ENCODE measurements at regions not wholly inside any gene's neighbourhood (a gene's known extent, or its start where the extent isn't known, plus 50 kb on each side); places are given as distances from the start of the nearest gene placed in this dataset.

DNA sequence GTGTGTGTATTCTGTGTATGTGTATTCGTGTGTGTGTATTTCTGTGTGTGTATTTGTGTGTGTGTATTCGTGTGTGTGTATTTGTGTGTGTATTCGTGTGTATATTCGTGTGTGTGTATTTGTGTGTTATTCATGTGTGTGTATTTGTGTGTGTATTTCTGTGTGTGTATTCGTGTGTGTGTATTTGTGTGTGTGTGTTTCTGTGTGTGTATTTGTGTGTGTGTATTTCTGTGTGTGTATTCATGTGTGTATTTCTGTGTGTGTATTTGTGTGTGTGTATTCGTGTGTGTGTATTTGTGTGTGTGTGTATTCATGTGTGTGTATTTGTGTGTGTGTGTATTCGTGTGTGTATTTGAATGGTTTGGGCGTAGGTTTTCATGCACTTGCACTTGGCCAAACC lies 405.4 kb downstream of the SOX2 start:
- H3K9me2 ChIP-seq: no peaks in the 10 kb centered on the region
- H3K4me1 ChIP-seq (ENCODE audit: control insufficient read depth in 1 of 2, insufficient read depth in 2 of 2, low read depth in 1 of 2, low read length in 1 of 2): peaks cover 0 to 5% of the 10 kb centered on the region in 2 experiments; a peak in 1 of 4 replicates
- no peak overlapping the region for H3K4me2 ChIP-seq
- 51% methylated on average over 8 of the region's 8 CpGs for WGBS (ENCODE audit: low lambda C conversion rate)
- no peak overlapping the region for H3K27ac ChIP-seq (ENCODE audit: low read depth in 2 of 2, low read length in 1 of 2)
- no peak overlapping the region for H3K9ac ChIP-seq
- H3K79me2 ChIP-seq (ENCODE audit: insufficient read depth): no peaks in the 10 kb centered on the region
- ChIA-PET CTCF (no interaction called here), POLR2A (no interaction called here)
- H3K27me3 ChIP-seq (ENCODE audit: insufficient read depth): no peaks in the 10 kb centered on the region
- H4K20me1 ChIP-seq (ENCODE audit: insufficient read depth): no peaks in the 10 kb centered on the region
- H3K9me3 ChIP-seq: no peaks in the 10 kb centered on the region
- H2AFZ ChIP-seq (ENCODE audit: low read depth): no peak overlapping the region
- DNase-seq: no peak
- no peak overlapping the region for H3K4me3 ChIP-seq (ENCODE audit: low read depth in 2 of 2, low read length in 1 of 2)
- H3F3A ChIP-seq (replicated peaks; ENCODE audit: insufficient read depth): no peaks in the 10 kb centered on the region
- TF ChIP-seq, protein P1, sequence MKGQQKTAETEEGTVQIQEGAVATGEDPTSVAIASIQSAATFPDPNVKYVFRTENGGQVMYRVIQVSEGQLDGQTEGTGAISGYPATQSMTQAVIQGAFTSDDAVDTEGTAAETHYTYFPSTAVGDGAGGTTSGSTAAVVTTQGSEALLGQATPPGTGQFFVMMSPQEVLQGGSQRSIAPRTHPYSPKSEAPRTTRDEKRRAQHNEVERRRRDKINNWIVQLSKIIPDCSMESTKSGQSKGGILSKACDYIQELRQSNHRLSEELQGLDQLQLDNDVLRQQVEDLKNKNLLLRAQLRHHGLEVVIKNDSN (IDR thresholded peaks at IDR 0.05; ENCODE audit: borderline replicate concordance, low read depth): no peak
- TF ChIP-seq PBX3 (IDR thresholded peaks at IDR 0.05): no peak
- TF ChIP-seq CTCF (IDR thresholded peaks at IDR 0.05): no peak
- TF ChIP-seq SMC3 (IDR thresholded peaks at IDR 0.05; ENCODE audit: low read depth, low read length): no peak
- no peak for TF ChIP-seq EZH2phosphoT487 (IDR thresholded peaks at IDR 0.05; ENCODE audit: borderline replicate concordance, low read depth)
- H3K36me3 ChIP-seq (replicated peaks in 1 of 2; ENCODE audit: control insufficient read depth in 1 of 2, insufficient read depth in 2 of 2, low read length in 1 of 2): no peaks in the 10 kb centered on the region

- no peaks in the 10 kb centered on the region for H3K36me3 ChIP-seq (replicated peaks in 1 of 2; ENCODE audit: control insufficient read depth in 1 of 2, insufficient read depth in 2 of 2, low read length in 1 of 2)
- DNase-seq: peak; percentile 2
- H3K4me1 ChIP-seq (ENCODE audit: control insufficient read depth in 1 of 2, insufficient read depth in 2 of 2, low read depth in 1 of 2, low read length in 1 of 2): peaks cover 0 to 5% of the 10 kb centered on the region in 2 experiments; a peak in 1 of 4 replicates
- no peak overlapping the region for H2AFZ ChIP-seq (ENCODE audit: low read depth)
- H3F3A ChIP-seq (replicated peaks; ENCODE audit: insufficient read depth): no peaks in the 10 kb centered on the region
- TF ChIP-seq RFX5 (IDR thresholded peaks at IDR 0.05; ENCODE audit: low read length): no peak
- peak; percentile 22; the same call in 1 of the 2 replicates for TF ChIP-seq GATA2 (CRISPR knock-in tag; IDR thresholded peaks at IDR 0.05)
- 0 out of 2 replicates have a peak, but pooled peaks have one; percentile 42 for TF ChIP-seq RCOR1 (IDR thresholded peaks at IDR 0.05; ENCODE audit: low read length)
- no peak for TF ChIP-seq CHD2 (IDR thresholded peaks at IDR 0.05; ENCODE audit: low read length, partially characterized antibody)
- peak in 1 of 2 experiments; percentile 50; a peak in 2 of 4 replicates for TF ChIP-seq EP300 (IDR thresholded peaks at IDR 0.05; ENCODE audit: borderline replicate concordance in 1 of 2, low read depth in 1 of 2, low read length in 1 of 2)
- TF ChIP-seq USF2 (IDR thresholded peaks at IDR 0.05; ENCODE audit: borderline replicate concordance, low read depth, low read length): no peak
- no peaks in the 10 kb centered on the region for H4K20me1 ChIP-seq (ENCODE audit: insufficient read depth)
- no peaks in the 10 kb centered on the region for H3K9me3 ChIP-seq
- H3K4me3 ChIP-seq (ENCODE audit: low read depth in 2 of 2, low read length in 1 of 2): no peak overlapping the region
- H3K27ac ChIP-seq (ENCODE audit: low read depth in 2 of 2, low read length in 1 of 2): peak overlapping the region in 1 of 2 experiments; percentile 22; a peak in 2 of 4 replicates
- POLR2A ChIA-PET: no interaction called here
- no peaks in the 10 kb centered on the region for H3K9me2 ChIP-seq
- no peaks in the 10 kb centered on the region for H3K79me2 ChIP-seq (ENCODE audit: insufficient read depth)
- 44% methylated on average over 5 of the region's 5 CpGs for WGBS (ENCODE audit: low lambda C conversion rate)
- no peak overlapping the region for H3K9ac ChIP-seq
- CTCF ChIA-PET: interaction anchor here (0.7 kb wide), 1 partner anchor 192 kb away, joined by 3 read pairs; no protein-coding TSS in a partner anchor
- no peaks in the 10 kb centered on the region for H3K27me3 ChIP-seq (ENCODE audit: insufficient read depth)
- H3K4me2 ChIP-seq: 0 out of 2 replicates have a peak overlapping the region, but pooled peaks have one; percentile 15
Observed at GRCh38 chr3:182117583-182117982, 405.9 kb downstream of the SOX2 start.

Measured in SK-N-SH (cell line).